Neural cell (in vitro differentiated cells): ENCODE measurements at regions not wholly inside any gene's neighbourhood (a gene's known extent, or its start where the extent isn't known, plus 50 kb on each side); places are given as distances from the start of the nearest gene placed in this dataset.

Experiments
- H2AFZ ChIP-seq: fragments of 200-600, 300-800 bp; sonication (generic), shearing (Covaris generic); 2 replicates; pipeline ENCODE4 v1.6.0; 2014; ENCODE audit warnings: low read depth, mild to moderate bottlenecking, antibody characterized with exemption, low read length, moderate library complexity
- H3F3A ChIP-seq: fragments of 200-600 bp; shearing (Covaris generic); 2 replicates; pipeline ENCODE4 v1.6.1; 2016; ENCODE audit warnings: mild to moderate bottlenecking, moderate library complexity, mixed read lengths, antibody characterized with exemption, low read length; ENCODE audit not compliant: insufficient read depth, poor library complexity, severe bottlenecking
- H3K27ac ChIP-seq: fragments of 200-600, 300-800 bp; sonication (generic), shearing (Covaris generic); 2 replicates; pipeline ENCODE4 v1.5.1; 2014; ENCODE audit warnings: mild to moderate bottlenecking, low read length, moderate library complexity
- H3K27me3 ChIP-seq: fragments of 300-800, 200-600 bp; sonication (generic), shearing (Covaris generic); 2 replicates; pipeline ENCODE4 v1.6.0; 2014; ENCODE audit warnings: mild to moderate bottlenecking, low read depth, low read length, moderate library complexity; ENCODE audit not compliant: insufficient read depth
- H3K36me3 ChIP-seq: fragments of 300-800, 200-600 bp; sonication (generic), shearing (Covaris generic); 2 replicates; pipeline ENCODE4 v1.5.1; 2014; ENCODE audit warnings: mild to moderate bottlenecking, antibody characterized with exemption, low read length, moderate library complexity; ENCODE audit not compliant: insufficient read depth
- H3K4me2 ChIP-seq: fragments of 300-800, 200-600 bp; sonication (generic), shearing (Covaris generic); 2 replicates; pipeline ENCODE4 v1.6.0; 2014; ENCODE audit warnings: mild to moderate bottlenecking, low read length
- H3K4me3 ChIP-seq: fragments of 300-800, 200-600 bp; sonication (generic), shearing (Covaris generic); 2 replicates; pipeline ENCODE4 v1.5.1; 2014; ENCODE audit warnings: mild to moderate bottlenecking, low read length, moderate library complexity
- H3K79me2 ChIP-seq: fragments of 200-600 bp; shearing (Covaris generic); replicated peaks from 2 replicates; pipeline ENCODE4 v1.6.0; 2014; ENCODE audit warnings: mild to moderate bottlenecking, low read length, moderate library complexity; ENCODE audit not compliant: insufficient read depth
- H3K9ac ChIP-seq: fragments of 300-800, 200-600 bp; sonication (generic), shearing (Covaris generic); 2 replicates; pipeline ENCODE4 v1.6.1; 2016; ENCODE audit warnings: mild to moderate bottlenecking, low read length, mixed read lengths
- H3K9me2 ChIP-seq: fragments of 200-600 bp; shearing (Covaris generic); 2 replicates; pipeline ENCODE4 v1.6.1; 2016; ENCODE audit warnings: mild to moderate bottlenecking, low read length, mixed read lengths; ENCODE audit not compliant: insufficient read depth
- H3K9me3 ChIP-seq: fragments of 200-600, 300-800 bp; sonication (generic), shearing (Covaris generic); 2 replicates; pipeline ENCODE4 v1.6.1; 2016; ENCODE audit warnings: mild to moderate bottlenecking, mixed run types, low read length, moderate library complexity, mixed read lengths
- H4K20me1 ChIP-seq: fragments of 200-600 bp; shearing (Covaris generic); 2 replicates; pipeline ENCODE4 v1.6.1; 2016; ENCODE audit warnings: mild to moderate bottlenecking, mixed run types; ENCODE audit not compliant: insufficient read depth
- EP300 ChIP-seq: fragments of 450-650 bp; conservative IDR thresholded peaks from 2 replicates; pipeline ENCODE4 v1.6.1; 2014; ENCODE audit warnings: antibody characterized with exemption, mild to moderate bottlenecking, moderate library complexity; ENCODE audit not compliant: poor library complexity, severe bottlenecking
- EZH2 ChIP-seq: fragments of 200-600, 300-800 bp; shearing (Covaris generic), sonication (generic); IDR thresholded peaks from 2 replicates; pipeline ENCODE4 v1.6.1; 2014; ENCODE audit warnings: antibody characterized with exemption, low read length, borderline replicate concordance, mild to moderate bottlenecking; ENCODE audit not compliant: insufficient read depth, poor library complexity, severe bottlenecking
- MXI1 ChIP-seq: fragments of 450-650 bp; conservative IDR thresholded peaks from 2 replicates; pipeline ENCODE4 v1.6.1; 2014; ENCODE audit warnings: antibody characterized with exemption, mild to moderate bottlenecking; ENCODE audit not compliant: poor library complexity, severe bottlenecking
- POLR2AphosphoS5 ChIP-seq: IDR thresholded peaks from 2 replicates; pipeline ENCODE4 v1.6.1; 2012
- RAD21 ChIP-seq: fragments of 450-650 bp; conservative IDR thresholded peaks from 2 replicates; pipeline ENCODE4 v1.6.1; 2014; ENCODE audit warnings: antibody characterized with exemption, mild to moderate bottlenecking, moderate library complexity
- REST ChIP-seq: IDR thresholded peaks from 2 replicates; pipeline ENCODE4 v1.6.1; 2012; ENCODE audit warnings: borderline replicate concordance
- SMC3 ChIP-seq: fragments of 450-650 bp; conservative IDR thresholded peaks from 2 replicates; pipeline ENCODE4 v1.6.1; 2014; ENCODE audit warnings: antibody characterized with exemption, mild to moderate bottlenecking, moderate library complexity; ENCODE audit not compliant: poor library complexity
- TAF1 ChIP-seq: IDR thresholded peaks from 2 replicates; pipeline ENCODE4 v1.6.1; 2012; ENCODE audit warnings: low read depth
- TF ChIP-seq, protein P1 (sequence below): fragments of 450-650 bp; IDR thresholded peaks from 2 replicates; pipeline ENCODE4 v1.5.1; 2014; ENCODE audit warnings: antibody characterized with exemption, mild to moderate bottlenecking, moderate library complexity; ENCODE audit not compliant: poor library complexity, severe bottlenecking

DNA sequence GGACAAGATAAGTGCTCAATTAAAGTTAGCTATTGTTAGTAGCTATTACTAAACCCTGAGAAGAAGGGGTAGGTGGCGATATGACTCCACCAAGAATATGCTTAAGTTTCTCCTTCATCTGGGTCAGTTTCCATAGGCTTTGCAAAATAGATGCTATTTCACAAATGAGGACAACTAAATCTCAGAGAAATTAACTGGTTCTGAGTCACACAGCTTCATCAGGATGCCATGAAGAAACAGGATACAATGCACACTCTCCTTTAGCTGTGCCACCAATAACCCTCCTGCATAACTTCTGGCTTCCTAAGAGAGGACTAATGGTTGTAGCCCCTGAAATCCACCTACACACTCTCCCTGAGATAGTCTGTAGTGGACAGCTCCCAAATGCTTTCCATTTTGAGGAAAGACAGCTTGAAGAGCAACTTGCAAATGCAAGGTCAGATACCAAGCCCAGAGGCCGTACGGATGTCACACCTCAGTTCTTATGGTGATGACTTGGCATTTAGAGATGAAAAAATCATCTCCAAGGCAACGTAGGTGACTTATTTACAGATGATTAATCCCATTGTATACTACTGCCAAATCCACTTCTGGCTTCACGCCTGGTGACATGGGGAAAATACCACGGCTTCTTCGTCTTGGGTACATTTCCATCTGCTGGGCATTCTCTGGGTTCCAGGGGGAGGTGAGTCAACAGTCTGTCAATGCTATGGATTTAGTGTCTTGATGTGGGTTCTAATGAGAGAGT lies 251.4 kb upstream of the IL12B start:
- Histone ChIP-seq H3K36me3 (no peaks in the 10 kb centered on the region), H3K4me2 (no peak overlapping the region), H3K27me3 (no peaks in the 10 kb centered on the region), H3K4me3 (no peak overlapping the region), H3K9me2 (no peaks in the 10 kb centered on the region), H3K9ac (no peak overlapping the region), H4K20me1 (no peaks in the 10 kb centered on the region), H3K9me3 (no peaks in the 10 kb centered on the region), H3K27ac (no peak overlapping the region), H3F3A (no peaks in the 10 kb centered on the region), H3K79me2 (no peaks in the 10 kb centered on the region), H2AFZ (no peak overlapping the region)
- TF ChIP-seq RAD21 (no peak), REST (no peak), EP300 (no peak), MXI1 (no peak), POLR2AphosphoS5 (no peak), TAF1 (no peak), EZH2 (no peak), SMC3 (no peak)
- TF ChIP-seq, protein P1, sequence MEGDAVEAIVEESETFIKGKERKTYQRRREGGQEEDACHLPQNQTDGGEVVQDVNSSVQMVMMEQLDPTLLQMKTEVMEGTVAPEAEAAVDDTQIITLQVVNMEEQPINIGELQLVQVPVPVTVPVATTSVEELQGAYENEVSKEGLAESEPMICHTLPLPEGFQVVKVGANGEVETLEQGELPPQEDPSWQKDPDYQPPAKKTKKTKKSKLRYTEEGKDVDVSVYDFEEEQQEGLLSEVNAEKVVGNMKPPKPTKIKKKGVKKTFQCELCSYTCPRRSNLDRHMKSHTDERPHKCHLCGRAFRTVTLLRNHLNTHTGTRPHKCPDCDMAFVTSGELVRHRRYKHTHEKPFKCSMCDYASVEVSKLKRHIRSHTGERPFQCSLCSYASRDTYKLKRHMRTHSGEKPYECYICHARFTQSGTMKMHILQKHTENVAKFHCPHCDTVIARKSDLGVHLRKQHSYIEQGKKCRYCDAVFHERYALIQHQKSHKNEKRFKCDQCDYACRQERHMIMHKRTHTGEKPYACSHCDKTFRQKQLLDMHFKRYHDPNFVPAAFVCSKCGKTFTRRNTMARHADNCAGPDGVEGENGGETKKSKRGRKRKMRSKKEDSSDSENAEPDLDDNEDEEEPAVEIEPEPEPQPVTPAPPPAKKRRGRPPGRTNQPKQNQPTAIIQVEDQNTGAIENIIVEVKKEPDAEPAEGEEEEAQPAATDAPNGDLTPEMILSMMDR = no peak

DNA sequence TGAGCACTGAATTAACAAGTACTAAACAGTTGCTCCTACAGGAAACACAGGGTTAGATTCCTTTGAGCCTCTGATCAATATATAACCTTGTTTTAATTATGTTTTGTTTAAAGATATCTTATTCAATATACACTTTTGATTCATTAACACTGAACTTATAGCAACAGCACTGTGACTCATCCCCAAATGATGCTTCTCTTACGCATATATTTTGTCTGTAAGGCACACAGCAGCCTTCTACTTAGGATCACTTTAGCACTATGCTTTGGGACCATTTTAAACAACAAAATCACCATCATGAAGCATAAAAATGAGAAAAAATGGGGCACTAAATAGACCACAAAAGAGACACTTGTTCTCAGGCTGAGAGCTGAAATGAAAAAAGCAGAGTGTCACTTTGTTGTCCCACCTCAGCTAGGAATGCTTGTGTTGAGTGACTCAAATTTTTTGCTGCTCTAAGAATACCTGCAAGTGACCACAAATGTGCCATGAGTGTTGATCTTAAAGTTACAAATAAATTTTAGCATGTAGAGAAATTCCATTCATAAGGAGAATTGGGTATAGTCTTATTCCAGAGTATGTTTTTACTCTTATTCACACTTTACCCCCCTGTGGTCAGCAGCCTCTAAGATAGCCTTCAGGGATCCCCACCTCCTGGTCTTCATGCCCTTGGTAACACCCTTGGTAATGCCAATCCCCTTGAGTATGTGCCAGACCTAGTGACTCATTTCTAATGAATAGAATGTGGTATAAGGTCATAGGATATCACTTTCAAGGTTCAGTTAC lies 252.7 kb upstream of the IL12B start:
- TF ChIP-seq RAD21 (no peak), POLR2AphosphoS5 (no peak), TAF1 (no peak), MXI1 (no peak), EZH2 (no peak), REST (no peak), SMC3 (no peak), EP300 (no peak)
- TF ChIP-seq, protein P1 = no peak
- Histone ChIP-seq H3K79me2 (no peaks in the 10 kb centered on the region), H3K9me2 (no peaks in the 10 kb centered on the region), H2AFZ (no peak overlapping the region), H3K9me3 (no peaks in the 10 kb centered on the region), H3K27me3 (no peaks in the 10 kb centered on the region), H3F3A (no peaks in the 10 kb centered on the region), H3K36me3 (no peaks in the 10 kb centered on the region), H3K4me2 (no peak overlapping the region), H3K9ac (no peak overlapping the region), H4K20me1 (no peaks in the 10 kb centered on the region), H3K27ac (no peak overlapping the region), H3K4me3 (no peak overlapping the region)
